PC-3 (cell line): ENCODE measurements at regions not wholly inside any gene's neighbourhood (a gene's known extent, or its start where the extent isn't known, plus 50 kb on each side); places are given as distances from the start of the nearest gene placed in this dataset.
A peak's percentile ranks its signal among the peaks of the same experiment; 100 is the strongest.

Experiments
- ATAC-seq: fragments of 200-7000 bp; cut with Tn5 transposase; 2 replicates; pipeline ENCODE4 v1.9.1; 2020; ENCODE audit warnings: mild to moderate bottlenecking, moderate library complexity
- BruUV-seq: library from RNA; stranded (reverse); fragments of 400-500 nt; replicated peaks from 2 replicates; lab custom pipeline; 2021; lab: Mats Ljungman, UMichigan
- CTCF ChIA-PET: fragments of 300-600 bp; sonication (Branson Sonifier 250); formaldehyde crosslinking; loops from one replicate; lab custom pipeline; 2022; ENCODE audit warnings: antibody characterized with exemption; lab: Charles Lee
- POLR2A ChIA-PET: fragments of 300-600 bp; sonication (Branson Sonifier 250); formaldehyde crosslinking; loops from one replicate; lab custom pipeline; 2022; ENCODE audit warnings: antibody characterized with exemption; ENCODE audit not compliant: unreplicated experiment; lab: Charles Lee
- DNase-seq: peaks from one replicate; pipeline ENCODE4 v3.0.0-alpha.2; 2015
- H2AFZ ChIP-seq: fragments of 300-600 bp; sonication (generic); 2 replicates; pipeline ENCODE4 v1.6.0; 2016; ENCODE audit warnings: antibody characterized with exemption, low read length
- H3F3A ChIP-seq: fragments of 300-600 bp; sonication (generic); one replicate; pipeline ENCODE4 v1.6.0; 2017; ENCODE audit warnings: antibody characterized with exemption, low read length, control low read depth, mild to moderate bottlenecking; ENCODE audit not compliant: unreplicated experiment
- H3K27ac ChIP-seq: fragments of 300-600 bp; sonication (generic); 2 replicates; pipeline ENCODE4 v1.5.1; 2016; ENCODE audit warnings: mild to moderate bottlenecking, low read length
- H3K27me3 ChIP-seq: fragments of 300-600 bp; sonication (generic); 2 replicates; pipeline ENCODE4 v1.6.1; 2016; ENCODE audit warnings: low read length, mixed read lengths
- H3K36me3 ChIP-seq: fragments of 300-600 bp; sonication (generic); 2 replicates; pipeline ENCODE4 v1.6.1; 2016; ENCODE audit warnings: low read depth, mixed run types, low read length, mixed read lengths
- H3K4me1 ChIP-seq: fragments of 300-600 bp; sonication (generic); 2 replicates; pipeline ENCODE4 v1.5.1; 2016; ENCODE audit warnings: low read length; ENCODE audit not compliant: insufficient read depth
- H3K4me2 ChIP-seq: fragments of 300-600 bp; sonication (generic); 2 replicates; pipeline ENCODE4 v1.6.0; 2016; ENCODE audit warnings: low read length
- H3K4me3 ChIP-seq: fragments of 300-600 bp; sonication (generic); 2 replicates; pipeline ENCODE4 v1.5.1; 2016; ENCODE audit warnings: mild to moderate bottlenecking, low read length, mixed read lengths
- H3K79me2 ChIP-seq: fragments of 300-600 bp; sonication (generic); 2 replicates; pipeline ENCODE4 v1.6.1; 2017; ENCODE audit warnings: low read length, mixed read lengths
- H3K9ac ChIP-seq: fragments of 300-600 bp; sonication (generic); 2 replicates; pipeline ENCODE4 v1.6.0; 2016; ENCODE audit warnings: mild to moderate bottlenecking, low read length
- H3K9me2 ChIP-seq: fragments of 300-600 bp; sonication (generic); replicated peaks from 2 replicates; pipeline ENCODE4 v1.6.1; 2016; ENCODE audit warnings: mixed run types, low read length, mixed read lengths
- H3K9me3 ChIP-seq: fragments of 300-600 bp; sonication (generic); 2 replicates; pipeline ENCODE4 v1.6.1; 2016; ENCODE audit warnings: low read length, mixed read lengths
- H4K20me1 ChIP-seq: fragments of 300-600 bp; sonication (generic); 2 replicates; pipeline ENCODE4 v1.6.1; 2016; ENCODE audit warnings: low read length, mixed read lengths
- EZH2 ChIP-seq: fragments of 300-600 bp; sonication (generic); IDR thresholded peaks from one replicate; pipeline ENCODE4 v1.6.1; 2017; ENCODE audit warnings: antibody characterized with exemption, mild to moderate bottlenecking, low read length; ENCODE audit not compliant: unreplicated experiment
- EZH2phosphoT487 ChIP-seq: fragments of 300-600 bp; sonication (generic); IDR thresholded peaks from 2 replicates; pipeline ENCODE4 v1.6.1; 2018; ENCODE audit warnings: mild to moderate bottlenecking, antibody characterized with exemption, low read length, borderline replicate concordance
- intact Hi-C: fragments of 100-400 bp; cut with micrococcal nuclease; formaldehyde crosslinking; loops from 2 replicates; pipeline ENCODE4 v1.9.0; 2023
- TF ChIP-seq, protein P1 (sequence below): fragments of 300-600 bp; sonication (generic); conservative IDR thresholded peaks from 2 replicates; pipeline ENCODE4 v1.5.1; 2017; ENCODE audit warnings: antibody characterized with exemption, low read depth, mild to moderate bottlenecking, low read length

DNA sequence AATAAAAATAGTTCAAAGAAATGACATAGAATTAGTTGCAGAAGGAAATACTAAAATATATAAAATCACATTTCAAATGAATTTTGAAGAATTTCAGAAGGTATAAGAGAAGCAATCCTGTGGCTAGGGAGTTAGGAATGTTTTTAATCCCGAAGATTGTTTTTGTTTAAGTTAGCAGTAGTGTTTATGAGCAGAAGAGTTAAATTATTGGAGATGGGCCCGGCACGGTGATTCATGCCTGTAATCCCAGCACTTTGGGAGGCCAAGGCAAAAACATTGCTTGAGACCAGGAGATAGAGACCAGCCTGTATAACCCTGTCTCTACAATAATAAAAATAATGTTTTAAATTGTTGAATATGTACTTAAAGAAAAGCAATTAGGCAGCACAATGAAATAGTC, 432.5 kb downstream of the MFSD1 start:
- Histone ChIP-seq H4K20me1 (no peaks in the 10 kb centered on the region), H3K27ac (no peak overlapping the region), H3K4me2 (no peak overlapping the region), H2AFZ (no peak overlapping the region), H3K36me3 (no peaks in the 10 kb centered on the region), H3F3A (peaks cover under 1% of the 10 kb centered on the region), H3K4me3 (no peak overlapping the region), H3K9me3 (no peaks in the 10 kb centered on the region), H3K9ac (no peak overlapping the region), H3K79me2 (peaks cover 33% of the 10 kb centered on the region), H3K27me3 (no peaks in the 10 kb centered on the region), H3K4me1 (no peaks in the 10 kb centered on the region), H3K9me2 (no peaks in the 10 kb centered on the region)
- DNase-seq (peak; percentile 47), ATAC-seq (peak; percentile 68)
- no TSS peak for BruUV-seq
- TF ChIP-seq EZH2phosphoT487 (no peak), EZH2 (no peak)
- TF ChIP-seq, protein P1, sequence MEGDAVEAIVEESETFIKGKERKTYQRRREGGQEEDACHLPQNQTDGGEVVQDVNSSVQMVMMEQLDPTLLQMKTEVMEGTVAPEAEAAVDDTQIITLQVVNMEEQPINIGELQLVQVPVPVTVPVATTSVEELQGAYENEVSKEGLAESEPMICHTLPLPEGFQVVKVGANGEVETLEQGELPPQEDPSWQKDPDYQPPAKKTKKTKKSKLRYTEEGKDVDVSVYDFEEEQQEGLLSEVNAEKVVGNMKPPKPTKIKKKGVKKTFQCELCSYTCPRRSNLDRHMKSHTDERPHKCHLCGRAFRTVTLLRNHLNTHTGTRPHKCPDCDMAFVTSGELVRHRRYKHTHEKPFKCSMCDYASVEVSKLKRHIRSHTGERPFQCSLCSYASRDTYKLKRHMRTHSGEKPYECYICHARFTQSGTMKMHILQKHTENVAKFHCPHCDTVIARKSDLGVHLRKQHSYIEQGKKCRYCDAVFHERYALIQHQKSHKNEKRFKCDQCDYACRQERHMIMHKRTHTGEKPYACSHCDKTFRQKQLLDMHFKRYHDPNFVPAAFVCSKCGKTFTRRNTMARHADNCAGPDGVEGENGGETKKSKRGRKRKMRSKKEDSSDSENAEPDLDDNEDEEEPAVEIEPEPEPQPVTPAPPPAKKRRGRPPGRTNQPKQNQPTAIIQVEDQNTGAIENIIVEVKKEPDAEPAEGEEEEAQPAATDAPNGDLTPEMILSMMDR, result no peak
- CTCF ChIA-PET, result no interaction called here
- intact Hi-C loops, result no loop called here
- POLR2A ChIA-PET, result no interaction called here

DNA sequence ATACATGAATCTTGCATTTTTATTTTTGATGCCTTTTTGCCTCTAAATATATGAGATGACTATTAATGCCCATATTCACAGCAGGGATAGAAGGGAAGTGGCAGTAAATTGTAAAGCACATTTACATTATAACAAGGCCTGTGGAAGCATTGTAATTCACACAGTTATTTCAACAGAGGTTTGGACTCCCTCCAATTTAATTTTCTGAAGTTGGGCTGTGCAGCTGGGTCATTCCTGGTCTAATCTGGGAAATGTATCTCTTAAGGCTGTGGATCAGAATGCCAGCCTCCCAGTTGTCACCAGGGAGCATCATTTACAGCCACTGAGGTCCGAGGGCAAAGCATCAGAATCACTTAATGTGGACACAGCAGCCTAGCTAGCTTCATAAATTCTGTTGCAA, 434.5 kb downstream of the MFSD1 start:
- ChIA-PET CTCF (interaction anchor here (0.7 kb wide), 1 partner anchor 17 kb away, joined by 3 read pairs; no protein-coding TSS in a partner anchor), POLR2A (no interaction called here)
- Histone ChIP-seq H4K20me1 (no peaks in the 10 kb centered on the region), H3K4me2 (no peak overlapping the region), H3K36me3 (no peaks in the 10 kb centered on the region), H2AFZ (no peak overlapping the region), H3K4me1 (no peaks in the 10 kb centered on the region), H3K79me2 (peaks cover 26% of the 10 kb centered on the region), H3K4me3 (no peak overlapping the region), H3F3A (no peaks in the 10 kb centered on the region), H3K9me3 (no peaks in the 10 kb centered on the region), H3K9me2 (no peaks in the 10 kb centered on the region), H3K9ac (no peak overlapping the region), H3K27me3 (no peaks in the 10 kb centered on the region), H3K27ac (no peak overlapping the region)
- intact Hi-C loops, result no loop called here
- ATAC-seq (no peak), DNase-seq (no peak)
- TF ChIP-seq EZH2phosphoT487, result no peak
- TF ChIP-seq EZH2, result no peak
- TF ChIP-seq, protein P1, result no peak
- no TSS peak for BruUV-seq

DNA sequence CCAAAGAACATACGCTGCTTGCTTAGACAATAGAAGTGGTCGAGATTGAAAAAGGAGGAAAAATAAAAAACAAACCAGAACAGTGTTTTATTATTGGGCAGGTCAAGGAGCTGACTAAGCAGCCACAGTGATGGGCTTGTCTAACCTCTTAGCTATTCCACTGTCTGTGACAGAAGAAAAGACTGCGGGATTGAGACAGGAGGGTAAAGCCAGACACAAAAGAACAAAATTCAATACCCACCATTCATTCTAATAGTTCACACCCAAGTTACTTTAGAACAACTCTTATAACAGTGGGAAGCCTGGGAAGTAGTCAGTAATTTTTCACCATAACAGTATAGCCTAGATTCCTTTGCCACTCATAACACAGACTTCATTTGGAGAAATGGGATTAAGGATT, 435.4 kb downstream of the MFSD1 start:
- TF ChIP-seq, protein P1, result no peak
- TF ChIP-seq EZH2 (no peak), EZH2phosphoT487 (no peak)
- DNase-seq (no peak), ATAC-seq (no peak)
- Histone ChIP-seq H3F3A (no peaks in the 10 kb centered on the region), H2AFZ (no peak overlapping the region), H3K9me2 (no peaks in the 10 kb centered on the region), H4K20me1 (no peaks in the 10 kb centered on the region), H3K36me3 (no peaks in the 10 kb centered on the region), H3K4me1 (no peaks in the 10 kb centered on the region), H3K4me3 (no peak overlapping the region), H3K27me3 (no peaks in the 10 kb centered on the region), H3K9me3 (no peaks in the 10 kb centered on the region), H3K4me2 (no peak overlapping the region), H3K79me2 (peaks cover 26% of the 10 kb centered on the region), H3K27ac (no peak overlapping the region), H3K9ac (no peak overlapping the region)
- POLR2A ChIA-PET, result no interaction called here
- intact Hi-C loops, result no loop called here
- no TSS peak for BruUV-seq
- CTCF ChIA-PET, result interaction anchor here (0.6 kb wide), 1 partner anchor 28 kb away, joined by 3 read pairs; no protein-coding TSS in a partner anchor
